GM12878 (cell line): ENCODE measurements at regions not wholly inside any gene's neighbourhood (a gene's known extent, or its start where the extent isn't known, plus 50 kb on each side); places are given as distances from the start of the nearest gene placed in this dataset.

ENCODE experiments used
- ATAC-seq: fragments of 200-7000 bp; cut with Tn5 transposase; 3 replicates; pipeline ENCODE4 v1.9.1; 2020; ENCODE audit warnings: mild to moderate bottlenecking, moderate library complexity
- BruUV-seq: library from RNA; stranded (reverse); fragments of 400-500 nt; replicated peaks from 2 replicates; lab custom pipeline; 2021; lab: Mats Ljungman, UMichigan
- CTCF ChIA-PET: fragments of 300-600 bp; sonication (Branson Sonifier 250); formaldehyde crosslinking; extraction: SDS; loops from one replicate; lab custom pipeline; 2021; ENCODE audit warnings: inconsistent platforms; lab: Yijun Ruan, JAX
- POLR2A ChIA-PET: fragments of 350-600 bp; formaldehyde crosslinking; extraction: SDS; loops from one replicate; lab custom pipeline; 2021; ENCODE audit warnings: inconsistent platforms; lab: Charles Lee
- RAD21 ChIA-PET: fragments of 300-600 bp; sonication (Branson Sonifier 250); formaldehyde crosslinking; loops from one replicate; lab custom pipeline; 2023; ENCODE audit warnings: antibody characterized with exemption; ENCODE audit not compliant: unreplicated experiment; lab: Charles Lee
- SMC1A ChIA-PET: fragments of 300-600 bp; sonication (Branson Sonifier 250); formaldehyde crosslinking; loops from one replicate; lab custom pipeline; 2023; ENCODE audit not compliant: unreplicated experiment, uncharacterized antibody; lab: Charles Lee
- DNase-seq: peaks from one replicate; pipeline ENCODE4 v3.0.0-alpha.2; 2011; ENCODE audit warnings: low read depth, low spot score
- FAIRE-seq: peaks from 3 replicates; lab custom pipeline; 2011; peaks lifted over from hg19 to GRCh38; lab: Jason Lieb, UNC
- H2AFZ ChIP-seq: 2 replicates; pipeline ENCODE4 v1.6.0; 2011; ENCODE audit warnings: low read depth, low read length, control low read depth; ENCODE audit not compliant: control insufficient read depth
- H3K27ac ChIP-seq: 2 replicates; pipeline ENCODE4 v1.5.1; 2011; ENCODE audit warnings: control low read depth; ENCODE audit not compliant: control insufficient read depth, insufficient read depth
- H3K27me3 ChIP-seq, 2 experiments: replicated peaks in 1 of 2; 2 replicates each; pipeline versions ENCODE4 v1.6.0 to v1.6.1; 2011; ENCODE audit warnings: low read length in 1 of 2; ENCODE audit not compliant: control insufficient read depth in 2 of 2, insufficient read depth in 2 of 2
- H3K36me3 ChIP-seq, 2 experiments: 2 replicates each; pipeline ENCODE4 v1.5.1; 2011; ENCODE audit warnings: low read length in 1 of 2; ENCODE audit not compliant: control insufficient read depth in 2 of 2, insufficient read depth in 2 of 2
- H3K4me1 ChIP-seq: 2 replicates; pipeline ENCODE4 v1.6.1; 2011; ENCODE audit warnings: mild to moderate bottlenecking, low read length, moderate library complexity, mixed read lengths; ENCODE audit not compliant: control insufficient read depth, insufficient read depth
- H3K4me2 ChIP-seq: 2 replicates; pipeline ENCODE4 v1.6.0; 2011; ENCODE audit warnings: control low read depth; ENCODE audit not compliant: control insufficient read depth, insufficient read depth
- H3K4me3 ChIP-seq: fragments of 200-600 bp; sonication (generic); 2 replicates; pipeline ENCODE4 v1.5.1; 2016
- H3K79me2 ChIP-seq: 2 replicates; pipeline ENCODE4 v1.6.0; 2011; ENCODE audit warnings: low read length; ENCODE audit not compliant: control insufficient read depth, insufficient read depth
- H3K9ac ChIP-seq: 2 replicates; pipeline ENCODE4 v1.8.0; 2011; ENCODE audit warnings: low read length, control low read depth, mixed read lengths; ENCODE audit not compliant: control insufficient read depth, insufficient read depth
- H3K9me3 ChIP-seq: replicated peaks from 3 replicates; pipeline ENCODE4 v1.5.1; 2011; ENCODE audit warnings: mild to moderate bottlenecking, low read length; ENCODE audit not compliant: control insufficient read depth, insufficient read depth
- H4K20me1 ChIP-seq: 2 replicates; pipeline ENCODE4 v1.6.0; 2011; ENCODE audit not compliant: control insufficient read depth, insufficient read depth
- BACH1 ChIP-seq: fragments of 450-650 bp; IDR thresholded peaks from 2 replicates; pipeline ENCODE4 v1.6.1; 2017; ENCODE audit warnings: mild to moderate bottlenecking, borderline replicate concordance
- GABPA ChIP-seq: IDR thresholded peaks from 2 replicates; pipeline ENCODE4 v1.6.1; 2014; ENCODE audit warnings: antibody characterized with exemption, low read depth, mild to moderate bottlenecking, inconsistent platforms
- HCFC1 ChIP-seq: fragments of 150-350 bp; IDR thresholded peaks from 2 replicates; pipeline ENCODE4 v1.6.1; 2014; ENCODE audit warnings: low read length
- IRF4 ChIP-seq: IDR thresholded peaks from 2 replicates; pipeline ENCODE4 v1.6.1; 2011; ENCODE audit warnings: low read depth, low read length
- PAX8 ChIP-seq: fragments of 450-650 bp; IDR thresholded peaks from 2 replicates; pipeline ENCODE4 v1.6.1; 2017; ENCODE audit warnings: mild to moderate bottlenecking, moderate library complexity
- POLR2A ChIP-seq: IDR thresholded peaks from 2 replicates; pipeline ENCODE4 v1.6.1; 2011; ENCODE audit warnings: low read depth, mild to moderate bottlenecking, low read length
- POLR2AphosphoS5 ChIP-seq: IDR thresholded peaks from 2 replicates; pipeline ENCODE4 v1.6.1; 2011; ENCODE audit warnings: mild to moderate bottlenecking, low read length, inconsistent platforms
- SKIL ChIP-seq: fragments of 450-650 bp; IDR thresholded peaks from 2 replicates; pipeline ENCODE4 v1.6.1; 2017; ENCODE audit warnings: mild to moderate bottlenecking, low read depth, inconsistent platforms; ENCODE audit not compliant: poor library complexity, severe bottlenecking
- SPI1 ChIP-seq: IDR thresholded peaks from 2 replicates; pipeline ENCODE4 v1.6.1; 2011; ENCODE audit warnings: low read depth, mild to moderate bottlenecking, low read length, moderate library complexity, borderline replicate concordance; ENCODE audit not compliant: insufficient read depth
- SREBF2 ChIP-seq: IDR thresholded peaks from 2 replicates; pipeline ENCODE4 v1.6.1; 2012; ENCODE audit warnings: mild to moderate bottlenecking, low read length
- TCF3 ChIP-seq: IDR thresholded peaks from 2 replicates; pipeline ENCODE4 v1.6.1; 2012; ENCODE audit warnings: low read depth, mild to moderate bottlenecking, low read length, borderline replicate concordance; ENCODE audit not compliant: insufficient read depth
- YBX1 ChIP-seq: fragments of 450-650 bp; IDR thresholded peaks from 2 replicates; pipeline ENCODE4 v1.6.1; 2016; ENCODE audit warnings: antibody characterized with exemption
- ZSCAN29 ChIP-seq: fragments of 450-650 bp; IDR thresholded peaks from 2 replicates; pipeline ENCODE4 v1.6.1; 2017; ENCODE audit warnings: mild to moderate bottlenecking, moderate library complexity
- WGBS: methylation state at CpG from one replicate; pipeline ENCODE4 v1.1.6; 2016; ENCODE audit warnings: low lambda C conversion rate; ENCODE audit not compliant: insufficient replicate concordance, insufficient coverage; ENCODE audit errors: missing lambda C conversion rate; 5-methylcytosine and 5-hydroxymethylcytosine counted together
- in situ Hi-C: fragments of 300-500 bp; cut with MboI; formaldehyde crosslinking; loops from 9 replicates; pipeline ENCODE4 v1.14.3; 2018; ENCODE audit warnings: mixed read lengths
- intact Hi-C: fragments of 100-400 bp; cut with micrococcal nuclease; formaldehyde crosslinking; loops from one replicate; pipeline ENCODE4 v1.14.2; 2022; ENCODE audit not compliant: unreplicated experiment
- TF ChIP-seq, protein P1 (sequence below): fragments of 150-350 bp; IDR thresholded peaks from 2 replicates; pipeline ENCODE4 v1.6.1; 2014; ENCODE audit warnings: mild to moderate bottlenecking, low read depth, low read length
- TF ChIP-seq, protein P2 (sequence below): IDR thresholded peaks from 2 replicates; pipeline ENCODE4 v1.6.1; 2012; ENCODE audit warnings: improper control_type of control experiment, low read depth, low read length; ENCODE audit not compliant: insufficient replicate concordance

DNA sequence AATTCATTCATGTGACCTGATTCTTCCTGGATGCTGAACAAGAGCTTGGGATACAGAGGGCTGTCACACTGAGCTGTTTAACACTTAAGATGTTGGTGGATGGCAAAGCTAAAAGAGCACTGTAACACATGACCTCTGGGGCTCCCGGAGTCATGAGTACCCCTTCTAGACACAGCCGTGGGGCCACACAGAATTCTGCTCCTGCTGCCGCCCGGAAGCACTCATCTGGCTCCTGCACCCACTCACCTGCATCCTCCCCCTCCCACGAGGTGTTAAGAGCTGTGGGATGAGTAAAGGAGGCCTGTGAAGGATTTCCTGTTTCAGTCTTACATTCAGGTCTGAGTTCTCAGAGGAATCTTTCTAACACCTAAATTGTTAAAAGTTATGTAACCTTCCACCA is 78.0 kb upstream of the SSTR1 start:
- intact Hi-C loops (no loop called here), in situ Hi-C loops (no loop called here)
- no peak for FAIRE-seq
- Histone ChIP-seq H3K4me2 (no peak overlapping the region), H3K4me3 (no peak overlapping the region), H3K9me3 (no peaks in the 10 kb centered on the region), H3K36me3 (no peaks in the 10 kb centered on the region), H3K27ac (no peak overlapping the region), H3K79me2 (no peaks in the 10 kb centered on the region), H4K20me1 (no peaks in the 10 kb centered on the region), H2AFZ (no peak overlapping the region), H3K27me3 (no peaks in the 10 kb centered on the region), H3K9ac (no peak overlapping the region), H3K4me1 (no peaks in the 10 kb centered on the region)
- 37% methylated on average over 5 of the region's 5 CpGs for whole genome bisulfite sequencing
- no TSS peak for BruUV-seq
- ChIA-PET POLR2A (no interaction called here), SMC1A (interaction anchor here (1.2 kb wide), 1 partner anchor 56 kb away, joined by 5 read pairs; no protein-coding TSS in a partner anchor), RAD21 (interaction anchor here (1.1 kb wide), 1 partner anchor 52 kb away, joined by 3 read pairs; no protein-coding TSS in a partner anchor), CTCF (interaction anchor here (0.6 kb wide), 1 partner anchor 57 kb away, joined by 6 read pairs; no protein-coding TSS in a partner anchor)
- DNase-seq = no peak
- ATAC-seq = no peak
- TF ChIP-seq YBX1 (no peak), SKIL (no peak), SREBF2 (no peak), GABPA (no peak), BACH1 (no peak), ZSCAN29 (no peak), TCF3 (no peak), IRF4 (no peak), POLR2AphosphoS5 (no peak), PAX8 (no peak), HCFC1 (no peak), SPI1 (no peak), POLR2A (no peak)
- TF ChIP-seq, protein P1, sequence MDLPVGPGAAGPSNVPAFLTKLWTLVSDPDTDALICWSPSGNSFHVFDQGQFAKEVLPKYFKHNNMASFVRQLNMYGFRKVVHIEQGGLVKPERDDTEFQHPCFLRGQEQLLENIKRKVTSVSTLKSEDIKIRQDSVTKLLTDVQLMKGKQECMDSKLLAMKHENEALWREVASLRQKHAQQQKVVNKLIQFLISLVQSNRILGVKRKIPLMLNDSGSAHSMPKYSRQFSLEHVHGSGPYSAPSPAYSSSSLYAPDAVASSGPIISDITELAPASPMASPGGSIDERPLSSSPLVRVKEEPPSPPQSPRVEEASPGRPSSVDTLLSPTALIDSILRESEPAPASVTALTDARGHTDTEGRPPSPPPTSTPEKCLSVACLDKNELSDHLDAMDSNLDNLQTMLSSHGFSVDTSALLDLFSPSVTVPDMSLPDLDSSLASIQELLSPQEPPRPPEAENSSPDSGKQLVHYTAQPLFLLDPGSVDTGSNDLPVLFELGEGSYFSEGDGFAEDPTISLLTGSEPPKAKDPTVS = no peak
- TF ChIP-seq, protein P2, sequence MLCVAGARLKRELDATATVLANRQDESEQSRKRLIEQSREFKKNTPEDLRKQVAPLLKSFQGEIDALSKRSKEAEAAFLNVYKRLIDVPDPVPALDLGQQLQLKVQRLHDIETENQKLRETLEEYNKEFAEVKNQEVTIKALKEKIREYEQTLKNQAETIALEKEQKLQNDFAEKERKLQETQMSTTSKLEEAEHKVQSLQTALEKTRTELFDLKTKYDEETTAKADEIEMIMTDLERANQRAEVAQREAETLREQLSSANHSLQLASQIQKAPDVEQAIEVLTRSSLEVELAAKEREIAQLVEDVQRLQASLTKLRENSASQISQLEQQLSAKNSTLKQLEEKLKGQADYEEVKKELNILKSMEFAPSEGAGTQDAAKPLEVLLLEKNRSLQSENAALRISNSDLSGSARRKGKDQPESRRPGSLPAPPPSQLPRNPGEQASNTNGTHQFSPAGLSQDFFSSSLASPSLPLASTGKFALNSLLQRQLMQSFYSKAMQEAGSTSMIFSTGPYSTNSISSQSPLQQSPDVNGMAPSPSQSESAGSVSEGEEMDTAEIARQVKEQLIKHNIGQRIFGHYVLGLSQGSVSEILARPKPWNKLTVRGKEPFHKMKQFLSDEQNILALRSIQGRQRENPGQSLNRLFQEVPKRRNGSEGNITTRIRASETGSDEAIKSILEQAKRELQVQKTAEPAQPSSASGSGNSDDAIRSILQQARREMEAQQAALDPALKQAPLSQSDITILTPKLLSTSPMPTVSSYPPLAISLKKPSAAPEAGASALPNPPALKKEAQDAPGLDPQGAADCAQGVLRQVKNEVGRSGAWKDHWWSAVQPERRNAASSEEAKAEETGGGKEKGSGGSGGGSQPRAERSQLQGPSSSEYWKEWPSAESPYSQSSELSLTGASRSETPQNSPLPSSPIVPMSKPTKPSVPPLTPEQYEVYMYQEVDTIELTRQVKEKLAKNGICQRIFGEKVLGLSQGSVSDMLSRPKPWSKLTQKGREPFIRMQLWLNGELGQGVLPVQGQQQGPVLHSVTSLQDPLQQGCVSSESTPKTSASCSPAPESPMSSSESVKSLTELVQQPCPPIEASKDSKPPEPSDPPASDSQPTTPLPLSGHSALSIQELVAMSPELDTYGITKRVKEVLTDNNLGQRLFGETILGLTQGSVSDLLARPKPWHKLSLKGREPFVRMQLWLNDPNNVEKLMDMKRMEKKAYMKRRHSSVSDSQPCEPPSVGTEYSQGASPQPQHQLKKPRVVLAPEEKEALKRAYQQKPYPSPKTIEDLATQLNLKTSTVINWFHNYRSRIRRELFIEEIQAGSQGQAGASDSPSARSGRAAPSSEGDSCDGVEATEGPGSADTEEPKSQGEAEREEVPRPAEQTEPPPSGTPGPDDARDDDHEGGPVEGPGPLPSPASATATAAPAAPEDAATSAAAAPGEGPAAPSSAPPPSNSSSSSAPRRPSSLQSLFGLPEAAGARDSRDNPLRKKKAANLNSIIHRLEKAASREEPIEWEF = no peak
